Loucy (cell line): ENCODE measurements at regions not wholly inside any gene's neighbourhood (a gene's known extent, or its start where the extent isn't known, plus 50 kb on each side); places are given as distances from the start of the nearest gene placed in this dataset.

ENCODE experiments used
- CTCF ChIP-seq: fragments of 200-600 bp; sonication (generic); conservative IDR thresholded peaks from 2 replicates; pipeline ENCODE4 v1.5.1; 2014; ENCODE audit warnings: mild to moderate bottlenecking, antibody characterized with exemption, low read length
- EZH2phosphoT487 ChIP-seq: fragments of 200-600 bp; IDR thresholded peaks from 2 replicates; pipeline ENCODE4 v1.6.1; 2018; ENCODE audit warnings: antibody characterized with exemption, mild to moderate bottlenecking, moderate library complexity, borderline replicate concordance

GRCh38 chr1:38201431-38201830, 154.8 kb upstream of the POU3F1 start:
- TF ChIP-seq CTCF: no peak
- TF ChIP-seq EZH2phosphoT487: no peak
